Stimulated activated CD4-positive, alpha-beta T cell treated with anti-CD3 and anti-CD28 coated beads, Interleukin-2, amount 100 ng/mL, for 4 hours (primary cell): ENCODE measurements at regions not wholly inside any gene's neighbourhood (a gene's known extent, or its start where the extent isn't known, plus 50 kb on each side); places are given as distances from the start of the nearest gene placed in this dataset.
"Not testable (repeated sequence)": the region's sequence is repeated elsewhere in the genome, so short reads cannot be mapped to it uniquely, and the experiment has no call there.

Experiments used
- DNase-seq: peaks from one replicate; pipeline ENCODE4 v3.0.0-alpha.2; 2020; ENCODE audit warnings: low read depth

- DNase-seq, result no peak
Measured at GRCh38 chr19:30817197-30817596, 445.0 kb downstream of the ZNF536 start.

- no peak for DNase-seq
Measured at GRCh38 chr19:30815889-30816580, 443.9 kb downstream of the ZNF536 start.

GRCh38 chr19:30812099-30812678, 440.0 kb downstream of the ZNF536 start:
- no peak for DNase-seq

- DNase-seq, result no peak
Measured at GRCh38 chr19:30811397-30812098, 439.4 kb downstream of the ZNF536 start.

- DNase-seq, result no peak
Measured at GRCh38 chr19:30810726-30811125, 438.5 kb downstream of the ZNF536 start.

GRCh38 chr19:30807278-30807677, 435.1 kb downstream of the ZNF536 start:
- no peak for DNase-seq

- DNase-seq, result no peak
Measured at GRCh38 chr19:30806311-30806710, 434.1 kb downstream of the ZNF536 start.

- DNase-seq, result no peak
Measured at GRCh38 chr19:30804751-30805150, 432.6 kb downstream of the ZNF536 start.

- not testable (repeated sequence) for DNase-seq
Measured at GRCh38 chr19:30804333-30804732, 432.1 kb downstream of the ZNF536 start.

GRCh38 chr19:30802424-30803013, 430.3 kb downstream of the ZNF536 start:
- DNase-seq, result no peak

GRCh38 chr19:30799865-30800755, 427.9 kb downstream of the ZNF536 start:
- no peak for DNase-seq

GRCh38 chr19:30795727-30796126, 423.5 kb downstream of the ZNF536 start:
- DNase-seq, result no peak

GRCh38 chr19:30792561-30793505, 420.6 kb downstream of the ZNF536 start:
- DNase-seq, result no peak

GRCh38 chr19:30791088-30791487, 418.9 kb downstream of the ZNF536 start:
- DNase-seq, result no peak

- no peak for DNase-seq
Measured at GRCh38 chr19:30790056-30790680, 418.0 kb downstream of the ZNF536 start.

- DNase-seq, result no peak
Measured at GRCh38 chr19:30788105-30788765, 416.1 kb downstream of the ZNF536 start.

GRCh38 chr19:30785458-30786137, 413.4 kb downstream of the ZNF536 start:
- DNase-seq, result no peak

GRCh38 chr19:30784850-30785457, 412.8 kb downstream of the ZNF536 start:
- peak; percentile 39 for DNase-seq

- no peak for DNase-seq
Measured at GRCh38 chr19:30783936-30784335, 411.8 kb downstream of the ZNF536 start.
